ENCODE measurements at regions not wholly inside any gene's neighbourhood (a gene's known extent, or its start where the extent isn't known, plus 50 kb on each side); places are given as distances from the start of the nearest gene placed in this dataset.

- H3K27ac Mint-ChIP-seq = no peak overlapping the region
- intact Hi-C loops (cut with micrococcal nuclease) = no loop called here
- no peaks in the 10 kb centered on the region for H3K4me1 Mint-ChIP-seq (ENCODE audit: low read depth)
- no peaks in the 10 kb centered on the region for H3K36me3 Mint-ChIP-seq (ENCODE audit: low read depth)
- H3K27me3 Mint-ChIP-seq = no peaks in the 10 kb centered on the region
- H3K4me3 Mint-ChIP-seq = no peak overlapping the region
- no peaks in the 10 kb centered on the region for H3K9me3 Mint-ChIP-seq
These were observed 202.2 kb upstream of the KIAA1217 start for GRCh38 chr10:24006741-24007140.

GRCh38 chr10:24007359-24007758 lies 201.6 kb upstream of the KIAA1217 start:
- Mint-ChIP-seq H3K9me3 (no peaks in the 10 kb centered on the region), H3K27ac (no peak overlapping the region), H3K27me3 (no peaks in the 10 kb centered on the region), H3K36me3 (ENCODE audit: low read depth) (no peaks in the 10 kb centered on the region), H3K4me3 (no peak overlapping the region), H3K4me1 (ENCODE audit: low read depth) (no peaks in the 10 kb centered on the region)
- intact Hi-C loops (cut with micrococcal nuclease) = no loop called here

GRCh38 chr10:24008164-24009091 lies 200.5 kb upstream of the KIAA1217 start:
- Mint-ChIP-seq H3K27me3 (no peaks in the 10 kb centered on the region), H3K4me3 (no peak overlapping the region), H3K9me3 (no peaks in the 10 kb centered on the region), H3K36me3 (ENCODE audit: low read depth) (no peaks in the 10 kb centered on the region), H3K4me1 (ENCODE audit: low read depth) (no peaks in the 10 kb centered on the region), H3K27ac (no peak overlapping the region)
- intact Hi-C loops (cut with micrococcal nuclease) = no loop called here

GRCh38 chr10:24009115-24009514 lies 199.8 kb upstream of the KIAA1217 start:
- H3K36me3 Mint-ChIP-seq (ENCODE audit: low read depth) = no peaks in the 10 kb centered on the region
- H3K27me3 Mint-ChIP-seq = no peaks in the 10 kb centered on the region
- no peak overlapping the region for H3K4me3 Mint-ChIP-seq
- no peaks in the 10 kb centered on the region for H3K4me1 Mint-ChIP-seq (ENCODE audit: low read depth)
- intact Hi-C loops (cut with micrococcal nuclease) = no loop called here
- H3K27ac Mint-ChIP-seq = no peak overlapping the region
- H3K9me3 Mint-ChIP-seq = no peaks in the 10 kb centered on the region

GRCh38 chr10:24009736-24010135 lies 199.2 kb upstream of the KIAA1217 start:
- H3K4me1 Mint-ChIP-seq (ENCODE audit: low read depth) = no peaks in the 10 kb centered on the region
- no peak overlapping the region for H3K4me3 Mint-ChIP-seq
- H3K27ac Mint-ChIP-seq = no peak overlapping the region
- H3K9me3 Mint-ChIP-seq = no peaks in the 10 kb centered on the region
- no peaks in the 10 kb centered on the region for H3K36me3 Mint-ChIP-seq (ENCODE audit: low read depth)
- intact Hi-C loops (cut with micrococcal nuclease) = no loop called here
- no peaks in the 10 kb centered on the region for H3K27me3 Mint-ChIP-seq

- H3K27me3 Mint-ChIP-seq = no peaks in the 10 kb centered on the region
- H3K27ac Mint-ChIP-seq = no peak overlapping the region
- intact Hi-C loops (cut with micrococcal nuclease) = no loop called here
- H3K9me3 Mint-ChIP-seq = no peaks in the 10 kb centered on the region
- H3K4me1 Mint-ChIP-seq (ENCODE audit: low read depth) = no peaks in the 10 kb centered on the region
- no peaks in the 10 kb centered on the region for H3K36me3 Mint-ChIP-seq (ENCODE audit: low read depth)
- H3K4me3 Mint-ChIP-seq = no peak overlapping the region
These were observed 198.4 kb upstream of the KIAA1217 start for GRCh38 chr10:24010436-24010970.

- H3K9me3 Mint-ChIP-seq = no peaks in the 10 kb centered on the region
- H3K27me3 Mint-ChIP-seq = no peaks in the 10 kb centered on the region
- H3K4me3 Mint-ChIP-seq = no peak overlapping the region
- H3K36me3 Mint-ChIP-seq (ENCODE audit: low read depth) = no peaks in the 10 kb centered on the region
- no peaks in the 10 kb centered on the region for H3K4me1 Mint-ChIP-seq (ENCODE audit: low read depth)
- H3K27ac Mint-ChIP-seq = no peak overlapping the region
- intact Hi-C loops (cut with micrococcal nuclease) = no loop called here
These were observed 196.6 kb upstream of the KIAA1217 start for GRCh38 chr10:24012249-24012803.

GRCh38 chr10:24027107-24027506 lies 181.8 kb upstream of the KIAA1217 start:
- H3K27me3 Mint-ChIP-seq = no peaks in the 10 kb centered on the region
- H3K9me3 Mint-ChIP-seq = no peaks in the 10 kb centered on the region
- no peaks in the 10 kb centered on the region for H3K4me1 Mint-ChIP-seq (ENCODE audit: low read depth)
- H3K4me3 Mint-ChIP-seq = no peak overlapping the region
- no peaks in the 10 kb centered on the region for H3K36me3 Mint-ChIP-seq (ENCODE audit: low read depth)
- intact Hi-C loops (cut with micrococcal nuclease) = no loop called here
- no peak overlapping the region for H3K27ac Mint-ChIP-seq

GRCh38 chr10:24034571-24034970 lies 174.4 kb upstream of the KIAA1217 start:
- H3K4me1 Mint-ChIP-seq (ENCODE audit: low read depth) = no peaks in the 10 kb centered on the region
- intact Hi-C loops (cut with micrococcal nuclease) = no loop called here
- no peak overlapping the region for H3K4me3 Mint-ChIP-seq
- H3K36me3 Mint-ChIP-seq (ENCODE audit: low read depth) = no peaks in the 10 kb centered on the region
- H3K27me3 Mint-ChIP-seq = no peaks in the 10 kb centered on the region
- peaks cover 14% of the 10 kb centered on the region for H3K9me3 Mint-ChIP-seq
- no peak overlapping the region for H3K27ac Mint-ChIP-seq

GRCh38 chr10:24035761-24036160 lies 173.2 kb upstream of the KIAA1217 start:
- peaks cover 14% of the 10 kb centered on the region for H3K9me3 Mint-ChIP-seq
- no peak overlapping the region for H3K27ac Mint-ChIP-seq
- H3K36me3 Mint-ChIP-seq (ENCODE audit: low read depth) = no peaks in the 10 kb centered on the region
- no peaks in the 10 kb centered on the region for H3K27me3 Mint-ChIP-seq
- H3K4me1 Mint-ChIP-seq (ENCODE audit: low read depth) = no peaks in the 10 kb centered on the region
- H3K4me3 Mint-ChIP-seq = no peak overlapping the region
- intact Hi-C loops (cut with micrococcal nuclease) = no loop called here

GRCh38 chr10:24039315-24039714 lies 169.6 kb upstream of the KIAA1217 start:
- Mint-ChIP-seq H3K4me1 (ENCODE audit: low read depth) (no peaks in the 10 kb centered on the region), H3K27me3 (no peaks in the 10 kb centered on the region), H3K36me3 (ENCODE audit: low read depth) (no peaks in the 10 kb centered on the region), H3K9me3 (peaks cover 14% of the 10 kb centered on the region), H3K27ac (no peak overlapping the region), H3K4me3 (no peak overlapping the region)
- intact Hi-C loops (cut with micrococcal nuclease) = no loop called here

- intact Hi-C loops (cut with micrococcal nuclease) = no loop called here
- Mint-ChIP-seq H3K36me3 (ENCODE audit: low read depth) (no peaks in the 10 kb centered on the region), H3K4me3 (no peak overlapping the region), H3K27ac (no peak overlapping the region), H3K4me1 (ENCODE audit: low read depth) (no peaks in the 10 kb centered on the region), H3K9me3 (peaks cover 14% of the 10 kb centered on the region), H3K27me3 (no peaks in the 10 kb centered on the region)
These were observed 169.0 kb upstream of the KIAA1217 start for GRCh38 chr10:24039897-24040296.

- Mint-ChIP-seq H3K36me3 (ENCODE audit: low read depth) (no peaks in the 10 kb centered on the region), H3K9me3 (peaks cover 7% of the 10 kb centered on the region), H3K27me3 (no peaks in the 10 kb centered on the region), H3K4me3 (no peak overlapping the region), H3K4me1 (ENCODE audit: low read depth) (no peaks in the 10 kb centered on the region), H3K27ac (no peak overlapping the region)
- intact Hi-C loops (cut with micrococcal nuclease) = no loop called here
These were observed 167.9 kb upstream of the KIAA1217 start for GRCh38 chr10:24041034-24041433.

- Mint-ChIP-seq H3K36me3 (ENCODE audit: low read depth) (no peaks in the 10 kb centered on the region), H3K27ac (no peak overlapping the region), H3K27me3 (no peaks in the 10 kb centered on the region), H3K9me3 (no peaks in the 10 kb centered on the region), H3K4me1 (ENCODE audit: low read depth) (no peaks in the 10 kb centered on the region), H3K4me3 (no peak overlapping the region)
- intact Hi-C loops (cut with micrococcal nuclease) = no loop called here
These were observed 167.1 kb upstream of the KIAA1217 start for GRCh38 chr10:24041834-24042233.

All from dendritic cell treated with granulocyte-macrophage colony-stimulating factor and Interleukin-4, amounts not matched to agents 40 ng/mL and 50 ng/mL, for 4 days (primary cell).